GM19351 (cell line): ENCODE measurements at regions not wholly inside any gene's neighbourhood (a gene's known extent, or its start where the extent isn't known, plus 50 kb on each side); places are given as distances from the start of the nearest gene placed in this dataset.

Experiments used
- ATAC-seq: cut with Tn5 transposase; IDR thresholded peaks from one replicate; pipeline ENCODE4 v1.9.1; 2021; ENCODE audit warnings: mild to moderate bottlenecking, moderate library complexity; ENCODE audit not compliant: unreplicated experiment

GRCh38 chr3:69579306-69580041, 159.8 kb upstream of the MITF start:
- no peak for ATAC-seq

GRCh38 chr3:69569520-69569919, 169.7 kb upstream of the MITF start:
- ATAC-seq: no peak

GRCh38 chr3:69568951-69569350, 170.3 kb upstream of the MITF start:
- no peak for ATAC-seq

- no peak for ATAC-seq
These were observed 170.8 kb upstream of the MITF start for GRCh38 chr3:69568458-69568857.

- ATAC-seq: no peak
These were observed 171.6 kb upstream of the MITF start for GRCh38 chr3:69567710-69568052.

GRCh38 chr3:69567023-69567709, 172.1 kb upstream of the MITF start:
- no peak for ATAC-seq

GRCh38 chr3:69566275-69566674, 173.0 kb upstream of the MITF start:
- ATAC-seq: no peak

GRCh38 chr3:69565316-69565715, 173.9 kb upstream of the MITF start:
- ATAC-seq: no peak

GRCh38 chr3:69563981-69564380, 175.3 kb upstream of the MITF start:
- ATAC-seq: no peak

- ATAC-seq: no peak
These were observed 176.1 kb upstream of the MITF start for GRCh38 chr3:69563151-69563550.

GRCh38 chr3:69562020-69562419, 176.1 kb upstream of the FRMD4B start:
- ATAC-seq: no peak

- no peak for ATAC-seq
These were observed 174.9 kb upstream of the FRMD4B start for GRCh38 chr3:69560818-69561217.

GRCh38 chr3:69560116-69560515, 174.2 kb upstream of the FRMD4B start:
- ATAC-seq: no peak

- ATAC-seq: no peak
These were observed 173.0 kb upstream of the FRMD4B start for GRCh38 chr3:69558912-69559311.

GRCh38 chr3:69554576-69554975, 168.7 kb upstream of the FRMD4B start:
- ATAC-seq: no peak

- ATAC-seq: no peak
These were observed 168.0 kb upstream of the FRMD4B start for GRCh38 chr3:69553888-69554287.

GRCh38 chr3:69547461-69547880, 161.6 kb upstream of the FRMD4B start:
- no peak for ATAC-seq

GRCh38 chr3:69542805-69543429, 157.0 kb upstream of the FRMD4B start:
- ATAC-seq: no peak

- ATAC-seq: no peak
These were observed 156.4 kb upstream of the FRMD4B start for GRCh38 chr3:69542089-69542804.

- no peak for ATAC-seq
These were observed 155.8 kb upstream of the FRMD4B start for GRCh38 chr3:69541711-69542088.

- ATAC-seq: no peak
These were observed 155.1 kb upstream of the FRMD4B start for GRCh38 chr3:69540706-69541581.
